Progenitor cell of endocrine pancreas (in vitro differentiated cells): ENCODE measurements at regions not wholly inside any gene's neighbourhood (a gene's known extent, or its start where the extent isn't known, plus 50 kb on each side); places are given as distances from the start of the nearest gene placed in this dataset.

Source experiments
- DNase-seq: peaks from one replicate; pipeline ENCODE4 v3.0.0; 2021; ENCODE audit warnings: low spot score; ENCODE audit not compliant: unreplicated experiment
- H3K27ac Mint-ChIP-seq: 2 replicates; pipeline ENCODE4 v1.8.0; 2021; ENCODE audit warnings: mild to moderate bottlenecking, moderate library complexity, mixed read lengths
- H3K27me3 Mint-ChIP-seq: 2 replicates; pipeline ENCODE4 v1.8.0; 2021; ENCODE audit warnings: mixed read lengths
- H3K36me3 Mint-ChIP-seq: 2 replicates; pipeline ENCODE4 v1.8.0; 2022; ENCODE audit warnings: mixed read lengths; ENCODE audit not compliant: insufficient read depth
- H3K4me1 Mint-ChIP-seq: 2 replicates; pipeline ENCODE4 v1.8.0; 2021; ENCODE audit warnings: low read depth, mixed read lengths
- H3K4me3 Mint-ChIP-seq: 2 replicates; pipeline ENCODE4 v1.8.0; 2021; ENCODE audit warnings: low read depth, mild to moderate bottlenecking, moderate library complexity, mixed read lengths
- H3K9me3 Mint-ChIP-seq: 2 replicates; pipeline ENCODE4 v1.8.0; 2021; ENCODE audit warnings: low read depth, mixed read lengths
- CTCF ChIP-seq: fragments of 200-600 bp; sonication (generic); IDR thresholded peaks from one replicate; pipeline ENCODE4 v1.5.0; 2021; ENCODE audit warnings: antibody characterized with exemption, mild to moderate bottlenecking; ENCODE audit not compliant: unreplicated experiment

GRCh38 chr3:150255826-150256225 lies 152.3 kb upstream of the TSC22D2 start:
- no peak overlapping the region for H3K4me3 Mint-ChIP-seq
- H3K4me1 Mint-ChIP-seq, result peaks cover 23% of the 10 kb centered on the region
- no peak for TF ChIP-seq CTCF
- H3K36me3 Mint-ChIP-seq, result no peaks in the 10 kb centered on the region
- DNase-seq, result no peak
- H3K9me3 Mint-ChIP-seq, result no peaks in the 10 kb centered on the region
- H3K27me3 Mint-ChIP-seq, result no peaks in the 10 kb centered on the region
- peak overlapping the region; percentile 13 for H3K27ac Mint-ChIP-seq

- Mint-ChIP-seq H3K27me3 (no peaks in the 10 kb centered on the region), H3K9me3 (no peaks in the 10 kb centered on the region), H3K4me3 (no peak overlapping the region), H3K36me3 (no peaks in the 10 kb centered on the region), H3K27ac (peak overlapping the region; percentile 13), H3K4me1 (peaks cover 23% of the 10 kb centered on the region)
- no peak for DNase-seq
- no peak for TF ChIP-seq CTCF
Observed at GRCh38 chr3:150255413-150255812, 152.7 kb upstream of the TSC22D2 start.

GRCh38 chr3:150254309-150254708 lies 153.8 kb upstream of the TSC22D2 start:
- Mint-ChIP-seq H3K27ac (no peak overlapping the region), H3K9me3 (no peaks in the 10 kb centered on the region), H3K27me3 (no peaks in the 10 kb centered on the region)

GRCh38 chr3:150253622-150254021 lies 154.5 kb upstream of the TSC22D2 start:
- no peak for DNase-seq
- TF ChIP-seq CTCF, result no peak
- no peak overlapping the region for H3K27ac Mint-ChIP-seq
- H3K9me3 Mint-ChIP-seq, result no peaks in the 10 kb centered on the region
- H3K4me3 Mint-ChIP-seq, result no peak overlapping the region
- no peaks in the 10 kb centered on the region for H3K36me3 Mint-ChIP-seq
- peaks cover 27% of the 10 kb centered on the region for H3K4me1 Mint-ChIP-seq
- H3K27me3 Mint-ChIP-seq, result no peaks in the 10 kb centered on the region

More at GRCh38 chr3:150254309-150254708, 153.8 kb upstream of the TSC22D2 start:
- no peak for TF ChIP-seq CTCF
- DNase-seq, result no peak
- H3K4me3 Mint-ChIP-seq, result no peak overlapping the region
- peaks cover 25% of the 10 kb centered on the region for H3K4me1 Mint-ChIP-seq
- no peaks in the 10 kb centered on the region for H3K36me3 Mint-ChIP-seq

GRCh38 chr3:150252462-150252861 lies 155.6 kb upstream of the TSC22D2 start:
- no peak for DNase-seq
- Mint-ChIP-seq H3K4me1 (peaks cover 29% of the 10 kb centered on the region), H3K27ac (peak overlapping the region; percentile 45), H3K9me3 (no peaks in the 10 kb centered on the region), H3K36me3 (no peaks in the 10 kb centered on the region), H3K4me3 (no peak overlapping the region), H3K27me3 (no peaks in the 10 kb centered on the region)
- TF ChIP-seq CTCF, result no peak
